ENCODE measurements at regions not wholly inside any gene's neighbourhood (a gene's known extent, or its start where the extent isn't known, plus 50 kb on each side); places are given as distances from the start of the nearest gene placed in this dataset.

- no CpG with 5 or more reads among the region's 4 CpGs for WGBS, 2 experiments (ENCODE audit: extremely low coverage in 2 of 2, insufficient read length in 1 of 2)
- intact Hi-C loops (cut with micrococcal nuclease) (no loop called here), dilution Hi-C loops (cut with HindIII; ENCODE audit: low sequenced_read_pairs, unreplicated experiment) (no loop called here), in situ Hi-C loops (cut with MboI; ENCODE audit: low sequenced_read_pairs) (no loop called here)
- no peak for ATAC-seq (ENCODE audit: low read depth)
- peak; percentile 4 for DNase-seq
- Histone ChIP-seq H3K4me2 (ENCODE audit: low read depth, low read length) (no peak overlapping the region), H2AFZ (replicated peaks; ENCODE audit: low read length, poor library complexity) (no peak overlapping the region), H2BK15ac (ENCODE audit: low read depth, low read length) (no peak overlapping the region), H3K56ac (ENCODE audit: extremely low read depth, insufficient read depth, low read length) (no peak overlapping the region), H3K23ac (ENCODE audit: low read depth, low read length) (no peak overlapping the region), H2AK5ac (ENCODE audit: low read depth, low read length) (no peak overlapping the region), H3K4me3 (ENCODE audit: insufficient read depth, low read depth, low read length) (no peak overlapping the region), H4K8ac (ENCODE audit: low read depth in 2 of 2, low read length in 2 of 2) (no peak overlapping the region), H3K9ac (ENCODE audit: low read depth, low read length) (no peak overlapping the region), H2BK120ac (ENCODE audit: low read depth, low read length) (no peak overlapping the region), H3K27ac (ENCODE audit: insufficient read depth, low read length) (no peak overlapping the region), H3K14ac (replicated peaks; ENCODE audit: low read depth, low read length) (no peak overlapping the region), H3K4ac (ENCODE audit: low read depth, low read length) (no peak overlapping the region), H3K9me3 (ENCODE audit: control insufficient read depth, insufficient read depth, low read length) (no peaks in the 10 kb centered on the region), H2AK9ac (replicated peaks; ENCODE audit: low read depth, low read length, poor library complexity) (no peak overlapping the region), H3K18ac (ENCODE audit: low read depth, low read length) (no peak overlapping the region), H4K91ac (ENCODE audit: insufficient read depth, low read depth, low read length) (no peak overlapping the region), H3K27me3 (ENCODE audit: control insufficient read depth, insufficient read depth, low read length) (no peaks in the 10 kb centered on the region), H3K4me1 (ENCODE audit: control insufficient read depth, insufficient read depth, low read length) (no peaks in the 10 kb centered on the region), H4K20me1 (ENCODE audit: insufficient read depth, low read length) (no peaks in the 10 kb centered on the region), H2BK20ac (ENCODE audit: low read depth, low read length) (no peak overlapping the region), H3K79me1 (ENCODE audit: low read depth in 1 of 2, low read length in 2 of 2) (no peaks in the 10 kb centered on the region), H2BK5ac (ENCODE audit: low read depth, low read length, poor library complexity, severe bottlenecking) (no peak overlapping the region), H4K5ac (ENCODE audit: low read depth, low read length) (no peak overlapping the region), H3K9me1 (ENCODE audit: insufficient read depth, low read length) (no peaks in the 10 kb centered on the region), H3K36me3 (ENCODE audit: control insufficient read depth, insufficient read depth, low read length) (no peaks in the 10 kb centered on the region)
- no peak for TF ChIP-seq BHLHE40 (IDR thresholded peaks at IDR 0.05; ENCODE audit: low read depth, low read length)
- TF ChIP-seq FOS (IDR thresholded peaks at IDR 0.05; ENCODE audit: low read depth, low read length), result no peak
- TF ChIP-seq CHD1 (IDR thresholded peaks at IDR 0.05; ENCODE audit: low read depth, low read length), result no peak
- no peak for TF ChIP-seq CEBPB (IDR thresholded peaks at IDR 0.05; ENCODE audit: low read depth, low read length)
- TF ChIP-seq MAFK (IDR thresholded peaks at IDR 0.05; ENCODE audit: low read depth, low read length), result no peak
- no peak for TF ChIP-seq RCOR1 (IDR thresholded peaks at IDR 0.05; ENCODE audit: insufficient replicate concordance, low read length)
- no peak for TF ChIP-seq CTCF (conservative IDR thresholded peaks at IDR 0.05; ENCODE audit: low read depth, low read length)
- no peak for TF ChIP-seq RFX5 (IDR thresholded peaks at IDR 0.05; ENCODE audit: low read depth, low read length)
- TF ChIP-seq MAZ (IDR thresholded peaks at IDR 0.05; ENCODE audit: borderline replicate concordance, low read depth, low read length), result no peak
- TF ChIP-seq ELK1 (IDR thresholded peaks at IDR 0.05; ENCODE audit: borderline replicate concordance, low read depth, low read length), result no peak
- TF ChIP-seq RAD21 (IDR thresholded peaks at IDR 0.05; ENCODE audit: low read length), result no peak
- TF ChIP-seq POLR2A (IDR thresholded peaks at IDR 0.05; ENCODE audit: low read depth, low read length), result no peak
- no peak for TF ChIP-seq USF2 (IDR thresholded peaks at IDR 0.05; ENCODE audit: low read depth, low read length)
- no peak for TF ChIP-seq MXI1 (IDR thresholded peaks at IDR 0.05; ENCODE audit: borderline replicate concordance, low read depth, low read length)
- no peak for TF ChIP-seq NFE2L2 (IDR thresholded peaks at IDR 0.05; ENCODE audit: low read depth, low read length)
- TF ChIP-seq SMC3 (IDR thresholded peaks at IDR 0.05; ENCODE audit: low read depth, low read length), result no peak
- ChIA-PET POLR2A (ENCODE audit: unreplicated experiment) (no interaction called here), CTCF (no interaction called here)
- no TSS peak for BruUV-seq (replicated peaks)
Observed at GRCh38 chr4:136793848-136794247, 738.4 kb downstream of the PCDH18 start.

Measured in IMR-90 (cell line).